ENCODE measurements at regions not wholly inside any gene's neighbourhood (a gene's known extent, or its start where the extent isn't known, plus 50 kb on each side); places are given as distances from the start of the nearest gene placed in this dataset.

DNA sequence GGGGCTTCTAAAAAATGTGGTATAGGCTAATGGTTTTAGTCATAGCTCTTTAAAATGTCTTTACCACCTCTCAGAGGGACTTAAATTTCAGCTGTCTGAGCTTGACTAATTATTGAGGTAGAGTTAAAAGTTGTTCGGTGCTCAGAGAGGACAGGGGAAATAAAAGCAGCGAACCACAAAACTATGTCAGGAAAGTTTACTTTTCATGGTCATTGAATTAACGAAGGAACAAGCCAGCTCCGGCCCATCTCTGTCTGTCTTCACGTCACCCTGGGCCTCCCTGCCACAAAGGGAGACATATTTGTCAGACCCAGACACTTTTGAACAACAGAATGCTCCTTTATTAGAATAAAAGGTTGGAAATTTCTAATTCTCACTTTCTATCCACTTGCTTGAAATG, 98.8 kb upstream of the EFNA5 start:
- no peak for DNase-seq (ENCODE audit: low read depth)
- TF ChIP-seq, protein P1, sequence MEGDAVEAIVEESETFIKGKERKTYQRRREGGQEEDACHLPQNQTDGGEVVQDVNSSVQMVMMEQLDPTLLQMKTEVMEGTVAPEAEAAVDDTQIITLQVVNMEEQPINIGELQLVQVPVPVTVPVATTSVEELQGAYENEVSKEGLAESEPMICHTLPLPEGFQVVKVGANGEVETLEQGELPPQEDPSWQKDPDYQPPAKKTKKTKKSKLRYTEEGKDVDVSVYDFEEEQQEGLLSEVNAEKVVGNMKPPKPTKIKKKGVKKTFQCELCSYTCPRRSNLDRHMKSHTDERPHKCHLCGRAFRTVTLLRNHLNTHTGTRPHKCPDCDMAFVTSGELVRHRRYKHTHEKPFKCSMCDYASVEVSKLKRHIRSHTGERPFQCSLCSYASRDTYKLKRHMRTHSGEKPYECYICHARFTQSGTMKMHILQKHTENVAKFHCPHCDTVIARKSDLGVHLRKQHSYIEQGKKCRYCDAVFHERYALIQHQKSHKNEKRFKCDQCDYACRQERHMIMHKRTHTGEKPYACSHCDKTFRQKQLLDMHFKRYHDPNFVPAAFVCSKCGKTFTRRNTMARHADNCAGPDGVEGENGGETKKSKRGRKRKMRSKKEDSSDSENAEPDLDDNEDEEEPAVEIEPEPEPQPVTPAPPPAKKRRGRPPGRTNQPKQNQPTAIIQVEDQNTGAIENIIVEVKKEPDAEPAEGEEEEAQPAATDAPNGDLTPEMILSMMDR (IDR thresholded peaks at IDR 0.05; ENCODE audit: control insufficient read depth, extremely low read depth, insufficient read depth), result no peak

GRCh38 chr5:107766972-107767371, 96.2 kb upstream of the EFNA5 start:
- TF ChIP-seq, protein P1 (IDR thresholded peaks at IDR 0.05; ENCODE audit: control insufficient read depth, extremely low read depth, insufficient read depth), result no peak
- no peak overlapping the region for H3K4me3 ChIP-seq (ENCODE audit: low read depth, low read length)
- DNase-seq (ENCODE audit: low read depth), result no peak

More for the DNA sequence above, 98.8 kb upstream of the EFNA5 start:
- H3K4me3 ChIP-seq (ENCODE audit: low read depth, low read length), result no peak overlapping the region

GRCh38 chr5:107766439-107766838, 95.7 kb upstream of the EFNA5 start:
- no peak for DNase-seq (ENCODE audit: low read depth)
- no peak overlapping the region for H3K4me3 ChIP-seq (ENCODE audit: low read depth, low read length)
- TF ChIP-seq, protein P1 (IDR thresholded peaks at IDR 0.05; ENCODE audit: control insufficient read depth, extremely low read depth, insufficient read depth), result no peak

DNA sequence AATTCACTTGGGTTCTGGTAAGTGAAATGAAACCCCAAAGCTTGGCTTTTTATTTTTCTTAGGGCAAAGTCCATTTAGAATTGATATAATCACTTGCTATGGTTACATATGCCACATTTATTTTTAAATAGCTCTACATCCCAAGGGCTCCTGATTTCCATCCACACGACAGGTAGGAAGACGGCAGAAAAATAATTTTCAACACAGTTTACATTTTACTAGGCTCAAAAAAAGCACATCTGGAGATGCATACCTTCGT, 95.0 kb upstream of the EFNA5 start:
- H3K4me3 ChIP-seq (ENCODE audit: low read depth, low read length), result no peak overlapping the region
- TF ChIP-seq, protein P1 (IDR thresholded peaks at IDR 0.05; ENCODE audit: control insufficient read depth, extremely low read depth, insufficient read depth), result no peak
- no peak for DNase-seq (ENCODE audit: low read depth)

DNA sequence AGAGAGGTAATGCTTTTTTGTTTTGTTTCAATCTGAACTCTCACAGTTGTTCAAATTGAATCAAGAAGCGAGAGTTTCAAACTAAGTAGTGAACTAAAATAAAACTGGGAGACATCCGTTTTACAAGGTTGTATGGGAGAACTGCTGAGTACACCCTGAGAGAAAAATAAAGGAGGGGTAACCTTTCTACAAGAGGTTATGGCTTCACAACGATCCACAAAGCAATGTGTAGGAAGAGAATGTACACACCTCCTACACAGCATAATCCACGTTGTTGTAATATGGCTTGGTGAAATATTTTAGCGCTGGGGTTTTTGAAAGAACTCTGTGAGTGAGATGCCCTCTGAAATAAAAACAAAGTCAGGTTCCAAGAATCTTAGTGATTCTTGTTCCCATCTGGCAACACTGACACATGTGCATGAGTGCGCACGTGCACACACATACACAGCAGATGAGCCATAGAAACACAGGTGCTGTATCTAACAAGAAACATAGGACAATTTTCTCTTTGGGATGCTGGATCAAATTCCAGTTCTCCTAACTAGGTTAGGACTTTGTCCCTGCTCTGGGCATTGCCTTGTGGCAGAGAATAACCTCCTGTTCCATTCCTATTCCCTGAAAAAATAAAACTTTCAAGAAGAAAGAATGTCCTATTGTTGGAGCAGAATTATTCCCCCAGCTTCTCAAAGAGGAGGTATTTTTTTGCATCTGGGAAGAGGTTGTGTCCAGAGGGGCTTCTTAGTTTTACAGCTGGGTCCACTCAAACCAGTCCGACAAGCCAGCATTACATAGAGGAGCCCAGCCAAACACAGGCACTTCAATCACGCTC, 94.5 kb upstream of the EFNA5 start:
- TF ChIP-seq, protein P1 (IDR thresholded peaks at IDR 0.05; ENCODE audit: control insufficient read depth, extremely low read depth, insufficient read depth), result no peak
- H3K4me3 ChIP-seq (ENCODE audit: low read depth, low read length), result no peak overlapping the region
- DNase-seq (ENCODE audit: low read depth), result no peak

GRCh38 chr5:107764282-107764681, 93.5 kb upstream of the EFNA5 start:
- TF ChIP-seq, protein P1 (IDR thresholded peaks at IDR 0.05; ENCODE audit: control insufficient read depth, extremely low read depth, insufficient read depth), result no peak
- no peak for DNase-seq (ENCODE audit: low read depth)

DNA sequence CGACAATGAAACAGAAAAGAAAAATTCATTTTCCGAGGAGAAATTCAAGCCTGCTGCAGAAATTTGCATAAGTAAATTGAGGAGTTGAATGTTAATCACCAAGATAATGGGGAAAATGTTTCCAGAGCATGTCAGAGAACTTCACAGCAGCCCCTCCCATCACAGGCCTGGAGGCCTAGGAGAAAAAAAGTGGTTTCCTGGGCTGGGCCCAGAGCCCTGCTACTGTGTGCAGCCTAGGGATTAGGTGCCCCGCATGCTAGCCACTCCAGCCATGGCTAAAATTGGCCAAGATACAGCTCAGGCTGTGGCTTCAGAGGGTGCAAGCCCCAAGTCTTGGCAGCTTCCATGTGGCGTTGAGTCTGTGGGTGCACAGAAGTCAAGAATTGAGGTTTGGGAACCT, 82.7 kb upstream of the EFNA5 start:
- TF ChIP-seq, protein P1 (IDR thresholded peaks at IDR 0.05; ENCODE audit: control insufficient read depth, extremely low read depth, insufficient read depth), result no peak
- no peak for DNase-seq (ENCODE audit: low read depth)
- no peak overlapping the region for H3K4me3 ChIP-seq (ENCODE audit: low read depth, low read length)

More at GRCh38 chr5:107764282-107764681, 93.5 kb upstream of the EFNA5 start:
- no peak overlapping the region for H3K4me3 ChIP-seq (ENCODE audit: low read depth, low read length)
